ENCODE measurements at regions not wholly inside any gene's neighbourhood (a gene's known extent, or its start where the extent isn't known, plus 50 kb on each side); places are given as distances from the start of the nearest gene placed in this dataset.

DNA sequence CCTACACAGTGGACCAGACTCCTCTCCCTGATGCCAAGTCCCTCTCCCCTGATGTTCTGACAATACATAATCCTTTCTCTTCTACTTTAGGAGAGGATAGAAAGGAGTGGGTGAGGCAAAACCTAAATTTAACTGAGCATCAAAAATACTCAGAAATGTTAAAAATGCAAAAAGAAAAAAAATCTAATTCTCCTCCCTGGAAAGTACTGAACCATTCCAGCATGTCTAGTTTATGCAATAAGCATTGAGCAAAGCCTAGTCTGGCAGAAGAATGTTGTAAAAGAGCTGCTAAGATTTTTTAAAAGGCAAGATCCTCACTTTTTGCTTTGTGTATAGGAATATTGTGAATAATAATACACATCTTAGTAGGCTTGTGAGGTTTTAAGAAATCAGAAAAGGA is 116.6 kb upstream of the STXBP5 start:
- no peaks in the 10 kb centered on the region for H3K9me3 ChIP-seq (ENCODE audit: control insufficient read depth, low read length, poor library complexity, severe bottlenecking)
- H3K4me3 Mint-ChIP-seq, result no peak overlapping the region
- H3K4me1 Mint-ChIP-seq, result peaks cover 2% of the 10 kb centered on the region
- no peaks in the 10 kb centered on the region for H3K36me3 Mint-ChIP-seq (ENCODE audit: low read depth)
- no peak overlapping the region for H3K27ac Mint-ChIP-seq
- ATAC-seq (no peak), DNase-seq (no peak)
- H3K27me3 Mint-ChIP-seq, result peaks cover 9% of the 10 kb centered on the region

DNA sequence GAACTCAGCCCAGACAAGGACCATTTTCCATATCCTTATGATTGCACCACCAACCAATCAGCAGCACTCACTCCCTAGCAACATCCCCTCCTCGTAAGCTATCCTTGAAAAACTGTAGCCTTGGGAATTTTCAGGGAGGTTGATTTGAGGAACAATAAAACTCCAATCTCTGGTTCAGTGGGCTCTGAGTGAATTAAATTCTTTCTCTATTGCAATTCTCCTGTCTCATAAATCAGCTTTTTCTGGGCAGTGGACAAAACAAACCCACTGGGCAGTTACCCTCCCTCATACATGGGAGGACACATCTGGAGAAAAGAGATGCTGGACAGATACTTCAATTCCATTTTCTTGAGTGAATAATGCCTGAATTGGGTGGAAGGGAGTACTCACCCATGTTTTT is 115.4 kb upstream of the STXBP5 start:
- H3K27me3 Mint-ChIP-seq, result peaks cover 4% of the 10 kb centered on the region
- H3K36me3 Mint-ChIP-seq (ENCODE audit: low read depth), result no peaks in the 10 kb centered on the region
- no peaks in the 10 kb centered on the region for H3K9me3 ChIP-seq (ENCODE audit: control insufficient read depth, low read length, poor library complexity, severe bottlenecking)
- ATAC-seq, result no peak
- no peak for DNase-seq
- H3K4me1 Mint-ChIP-seq, result peaks cover 2% of the 10 kb centered on the region
- no peak overlapping the region for H3K4me3 Mint-ChIP-seq
- no peak overlapping the region for H3K27ac Mint-ChIP-seq

DNA sequence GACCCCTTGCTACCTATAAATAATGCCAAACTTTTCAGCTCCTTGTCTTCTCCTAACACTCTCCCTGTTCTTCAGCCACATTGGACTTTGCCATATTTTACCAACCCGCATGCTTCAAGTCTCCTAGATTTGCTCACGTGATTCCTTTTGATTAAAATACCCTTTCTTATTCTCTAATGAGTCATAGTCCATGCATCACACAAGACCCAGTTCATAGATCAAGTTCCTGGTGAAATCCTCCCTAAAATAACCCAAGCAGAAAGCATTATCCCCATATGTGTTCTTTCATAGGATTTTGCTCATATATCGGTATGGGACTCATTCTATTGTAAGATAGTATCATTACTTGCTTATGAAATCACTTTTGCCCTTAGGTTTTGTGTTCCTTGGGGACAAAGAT is 108.9 kb upstream of the STXBP5 start:
- no peaks in the 10 kb centered on the region for H3K4me1 Mint-ChIP-seq
- no peaks in the 10 kb centered on the region for H3K9me3 ChIP-seq (ENCODE audit: control insufficient read depth, low read length, poor library complexity, severe bottlenecking)
- H3K36me3 Mint-ChIP-seq (ENCODE audit: low read depth), result no peaks in the 10 kb centered on the region
- ATAC-seq (no peak), DNase-seq (no peak)
- no peak overlapping the region for H3K27ac Mint-ChIP-seq
- no peaks in the 10 kb centered on the region for H3K27me3 Mint-ChIP-seq
- no peak overlapping the region for H3K4me3 Mint-ChIP-seq

DNA sequence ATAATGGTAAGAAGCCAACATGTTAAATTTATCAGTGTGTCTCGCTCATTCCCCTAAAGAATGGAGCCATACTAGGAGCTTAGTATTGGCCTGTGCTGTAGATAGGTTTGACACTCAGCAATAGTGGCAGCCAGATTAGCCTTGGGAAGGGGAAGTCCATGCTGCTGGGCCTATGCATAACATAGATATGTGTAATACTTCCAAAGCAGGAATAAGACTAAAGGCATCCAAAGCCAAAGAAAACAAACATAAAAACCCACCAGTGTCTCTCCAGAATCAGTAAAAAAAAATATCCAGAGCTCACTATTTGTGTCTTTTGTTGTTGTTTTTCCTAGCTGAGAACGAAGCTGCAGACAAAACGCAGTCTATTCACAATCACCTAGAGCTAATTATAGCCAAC is 104.2 kb upstream of the STXBP5 start:
- no peaks in the 10 kb centered on the region for H3K9me3 ChIP-seq (ENCODE audit: control insufficient read depth, low read length, poor library complexity, severe bottlenecking)
- Mint-ChIP-seq H3K36me3 (ENCODE audit: low read depth) (peaks cover 3% of the 10 kb centered on the region), H3K27ac (no peak overlapping the region), H3K4me3 (no peak overlapping the region), H3K4me1 (peaks cover 11% of the 10 kb centered on the region), H3K27me3 (no peaks in the 10 kb centered on the region)
- no peak for ATAC-seq
- no peak for DNase-seq

DNA sequence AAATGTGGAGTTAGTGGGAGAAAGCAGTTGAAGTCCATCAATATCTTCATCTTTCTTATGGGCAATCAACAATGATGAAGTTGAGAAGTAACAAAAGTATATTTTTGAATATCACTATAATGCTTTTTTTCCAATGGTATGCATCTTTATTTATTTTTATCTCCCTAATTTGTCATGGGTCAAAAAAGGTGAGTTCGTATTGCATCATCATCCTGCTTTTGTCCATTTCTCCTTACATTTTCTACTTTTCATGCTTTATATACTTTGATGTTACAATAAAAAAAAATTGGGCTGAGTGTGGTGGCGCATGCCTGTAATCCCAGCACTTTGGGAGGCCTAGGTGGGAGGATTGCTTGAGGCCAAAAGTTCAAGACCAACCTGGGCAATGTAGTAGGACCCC is 101.2 kb upstream of the STXBP5 start:
- peaks cover 19% of the 10 kb centered on the region for H3K4me1 Mint-ChIP-seq
- H3K27me3 Mint-ChIP-seq, result no peaks in the 10 kb centered on the region
- H3K9me3 ChIP-seq (ENCODE audit: control insufficient read depth, low read length, poor library complexity, severe bottlenecking), result no peaks in the 10 kb centered on the region
- H3K36me3 Mint-ChIP-seq (ENCODE audit: low read depth), result peaks cover 3% of the 10 kb centered on the region
- DNase-seq (no peak), ATAC-seq (no peak)
- no peak overlapping the region for H3K27ac Mint-ChIP-seq
- H3K4me3 Mint-ChIP-seq, result no peak overlapping the region

DNA sequence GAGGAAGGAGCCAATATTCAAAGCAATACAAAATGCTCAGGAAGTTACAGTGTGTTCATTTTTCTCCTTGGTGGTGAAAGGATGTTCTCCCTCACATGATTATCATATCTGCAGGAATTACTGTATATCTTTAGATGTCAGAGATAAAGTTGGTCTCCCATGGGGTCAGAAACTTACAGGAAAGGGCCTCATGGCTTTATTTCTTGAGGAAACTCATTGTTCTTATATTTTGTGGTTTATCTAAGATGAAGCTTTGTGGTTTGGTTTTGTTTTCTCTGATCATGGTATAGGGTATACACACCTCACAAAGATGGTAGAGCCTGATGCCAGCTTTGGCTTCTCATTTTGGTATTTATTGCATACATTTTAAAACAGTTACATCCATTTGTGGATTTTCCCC is 100.5 kb upstream of the STXBP5 start:
- H3K4me3 Mint-ChIP-seq, result no peak overlapping the region
- peaks cover 3% of the 10 kb centered on the region for H3K36me3 Mint-ChIP-seq (ENCODE audit: low read depth)
- H3K9me3 ChIP-seq (ENCODE audit: control insufficient read depth, low read length, poor library complexity, severe bottlenecking), result no peaks in the 10 kb centered on the region
- no peak overlapping the region for H3K27ac Mint-ChIP-seq
- no peaks in the 10 kb centered on the region for H3K27me3 Mint-ChIP-seq
- ATAC-seq, result no peak
- DNase-seq, result no peak
- H3K4me1 Mint-ChIP-seq, result peaks cover 19% of the 10 kb centered on the region

DNA sequence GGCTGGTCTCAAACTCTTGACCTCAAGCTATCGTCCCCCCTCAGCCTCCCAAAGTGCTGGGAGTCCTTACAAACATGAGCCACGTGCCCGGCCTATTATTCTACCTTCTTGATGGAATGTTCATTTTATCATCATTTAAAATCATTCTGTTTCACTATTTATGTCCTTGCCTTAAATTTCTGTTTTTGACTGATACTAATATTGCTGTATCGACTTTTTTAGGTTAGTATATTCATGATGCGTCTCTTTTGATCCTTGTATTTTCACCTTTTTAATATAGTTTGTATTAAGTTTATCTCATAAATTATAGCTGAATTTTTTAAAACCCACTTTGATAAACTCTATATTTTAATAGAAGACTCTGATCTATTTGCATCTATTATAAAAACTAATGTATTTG is 98.4 kb upstream of the STXBP5 start:
- no peaks in the 10 kb centered on the region for H3K27me3 Mint-ChIP-seq
- no peak overlapping the region for H3K27ac Mint-ChIP-seq
- peaks cover 28% of the 10 kb centered on the region for H3K4me1 Mint-ChIP-seq
- H3K9me3 ChIP-seq (ENCODE audit: control insufficient read depth, low read length, poor library complexity, severe bottlenecking), result no peaks in the 10 kb centered on the region
- H3K36me3 Mint-ChIP-seq (ENCODE audit: low read depth), result peaks cover 3% of the 10 kb centered on the region
- DNase-seq, result no peak
- no peak overlapping the region for H3K4me3 Mint-ChIP-seq
- ATAC-seq, result no peak

DNA sequence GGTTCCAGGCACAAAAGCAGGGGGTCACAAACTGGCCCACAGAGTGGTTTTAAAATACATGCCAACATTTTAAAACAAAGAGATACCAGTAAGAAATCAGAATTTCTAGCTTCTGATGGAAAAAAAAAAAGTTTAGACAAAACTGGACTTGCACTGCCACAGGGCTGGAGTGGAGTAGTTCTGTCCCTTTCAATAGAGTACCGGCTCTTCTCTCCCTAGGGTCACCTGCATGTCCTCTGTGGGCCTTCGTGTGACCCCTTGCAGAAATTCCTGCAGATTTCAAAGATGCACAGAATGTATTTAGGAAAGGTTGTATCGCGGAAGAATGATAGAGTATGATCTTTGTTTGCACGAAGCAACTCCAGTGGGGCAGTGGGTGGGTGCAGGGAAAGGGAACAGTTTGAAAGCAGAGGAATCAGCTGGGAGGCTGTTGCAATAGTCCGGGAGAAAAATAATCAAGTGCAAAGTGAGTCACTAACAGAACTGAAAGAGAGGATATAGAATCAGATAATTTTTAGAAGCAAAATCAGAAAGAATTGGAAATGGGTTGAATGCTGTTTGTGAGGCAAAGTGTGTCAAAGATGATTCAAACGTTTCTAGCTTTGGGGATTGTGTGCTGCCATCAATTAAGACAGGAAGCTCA is 97.3 kb upstream of the STXBP5 start:
- no peak overlapping the region for H3K4me3 Mint-ChIP-seq
- no peak for DNase-seq
- peaks cover 3% of the 10 kb centered on the region for H3K36me3 Mint-ChIP-seq (ENCODE audit: low read depth)
- H3K4me1 Mint-ChIP-seq, result peaks cover 30% of the 10 kb centered on the region
- no peaks in the 10 kb centered on the region for H3K27me3 Mint-ChIP-seq
- no peaks in the 10 kb centered on the region for H3K9me3 ChIP-seq (ENCODE audit: control insufficient read depth, low read length, poor library complexity, severe bottlenecking)
- H3K27ac Mint-ChIP-seq, result no peak overlapping the region
- ATAC-seq, result no peak

DNA sequence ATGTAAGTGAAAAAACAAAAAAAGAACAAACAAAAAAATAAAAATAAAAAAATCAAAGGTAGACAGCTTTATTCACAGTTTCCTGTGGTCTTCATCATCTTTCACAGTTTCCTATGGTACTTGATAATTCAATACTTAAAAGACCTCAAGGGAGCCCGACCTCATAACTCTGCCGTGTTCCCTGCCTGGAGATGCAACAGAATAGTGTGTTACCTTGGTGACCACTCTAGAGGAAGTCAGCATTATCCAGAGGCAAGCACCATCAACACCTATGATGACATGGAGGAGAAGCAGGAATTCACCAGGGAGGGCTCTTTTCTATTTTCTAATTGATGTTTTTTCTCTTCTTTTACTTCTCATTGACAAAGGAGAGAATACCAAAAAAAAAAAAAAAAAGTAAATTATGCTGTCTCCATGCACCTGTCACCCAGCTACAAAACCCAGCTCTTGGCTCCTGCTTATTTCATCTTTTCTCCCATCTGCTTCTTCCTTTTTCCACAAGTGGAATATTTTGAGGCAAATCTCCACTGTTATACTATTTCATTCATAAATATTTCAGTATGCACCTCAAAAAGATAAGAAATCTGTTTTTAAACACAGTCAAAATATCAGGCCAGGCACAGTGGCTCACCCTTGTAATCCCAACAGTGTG is 95.8 kb upstream of the STXBP5 start:
- ATAC-seq (no peak), DNase-seq (no peak)
- Mint-ChIP-seq H3K27ac (no peak overlapping the region), H3K4me1 (peaks cover 28% of the 10 kb centered on the region), H3K36me3 (ENCODE audit: low read depth) (peaks cover 3% of the 10 kb centered on the region), H3K27me3 (no peaks in the 10 kb centered on the region), H3K4me3 (no peak overlapping the region)
- no peaks in the 10 kb centered on the region for H3K9me3 ChIP-seq (ENCODE audit: control insufficient read depth, low read length, poor library complexity, severe bottlenecking)

DNA sequence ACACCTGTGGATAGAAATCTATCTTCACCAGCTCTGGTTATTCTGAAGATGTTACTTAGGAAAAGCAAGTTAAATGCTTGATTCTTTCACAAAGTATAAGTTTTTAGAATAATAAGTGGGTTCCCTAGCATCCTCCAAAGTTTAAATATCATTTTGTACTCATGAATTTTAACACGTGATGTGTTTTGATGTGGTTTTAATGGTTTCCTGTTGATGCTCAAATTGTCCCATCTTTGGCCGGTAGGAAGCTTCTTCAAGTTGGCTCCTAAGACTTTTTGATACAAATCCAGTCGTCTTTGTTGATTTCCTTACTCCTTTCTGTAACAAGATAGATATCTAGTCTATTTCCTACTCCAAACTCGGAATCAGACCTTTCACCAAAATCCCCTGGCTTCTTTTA is 94.5 kb upstream of the STXBP5 start:
- Mint-ChIP-seq H3K27me3 (no peaks in the 10 kb centered on the region), H3K4me3 (peak overlapping the region; percentile 53), H3K36me3 (ENCODE audit: low read depth) (no peaks in the 10 kb centered on the region), H3K4me1 (peaks cover 19% of the 10 kb centered on the region), H3K27ac (peak overlapping the region; percentile 32)
- no peaks in the 10 kb centered on the region for H3K9me3 ChIP-seq (ENCODE audit: control insufficient read depth, low read length, poor library complexity, severe bottlenecking)
- DNase-seq, result no peak
- peak; percentile 55 for ATAC-seq

DNA sequence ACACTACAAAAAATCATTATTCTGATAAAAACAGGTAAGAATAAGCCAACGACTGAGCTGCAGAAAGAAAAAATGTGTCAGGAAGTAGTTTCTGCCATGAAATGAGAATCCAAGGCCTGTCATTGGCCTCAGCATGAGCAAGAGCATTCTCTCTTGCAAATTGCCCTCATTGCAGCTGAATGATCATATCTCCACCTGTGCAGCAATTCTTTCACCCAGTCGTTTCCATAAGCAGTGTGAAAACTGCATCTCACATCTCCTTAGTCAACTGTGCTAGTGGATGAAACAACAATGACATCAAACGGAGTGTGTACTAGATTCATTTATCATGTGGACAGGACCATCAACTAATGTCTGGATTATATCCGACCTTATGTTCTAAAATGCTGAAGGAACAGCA is 88.2 kb upstream of the STXBP5 start:
- Mint-ChIP-seq H3K27ac (no peak overlapping the region), H3K36me3 (ENCODE audit: low read depth) (peaks cover 3% of the 10 kb centered on the region), H3K4me1 (peaks cover 2% of the 10 kb centered on the region), H3K27me3 (peaks cover 14% of the 10 kb centered on the region), H3K4me3 (no peak overlapping the region)
- ATAC-seq (no peak), DNase-seq (no peak)
- no peaks in the 10 kb centered on the region for H3K9me3 ChIP-seq (ENCODE audit: control insufficient read depth, low read length, poor library complexity, severe bottlenecking)

DNA sequence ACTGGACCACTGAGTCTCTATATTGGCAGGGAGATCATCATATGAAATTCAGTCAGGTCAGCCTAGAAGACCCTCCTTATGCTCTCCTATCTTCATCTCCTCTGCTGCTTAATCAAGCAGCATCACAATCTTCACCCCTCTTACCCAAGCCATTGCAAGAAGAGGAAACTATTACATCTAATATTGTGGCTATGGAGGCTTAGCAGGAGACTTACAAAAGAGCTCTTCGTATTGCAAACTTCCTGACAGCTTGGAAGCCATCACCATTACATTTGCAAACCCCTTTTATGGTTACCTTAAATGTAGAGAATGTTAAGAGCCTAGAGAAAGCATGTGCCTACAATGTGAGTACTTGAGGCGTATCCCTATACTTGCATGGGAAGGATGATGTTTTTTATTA is 87.2 kb upstream of the STXBP5 start:
- ATAC-seq (no peak), DNase-seq (no peak)
- H3K9me3 ChIP-seq (ENCODE audit: control insufficient read depth, low read length, poor library complexity, severe bottlenecking), result no peaks in the 10 kb centered on the region
- Mint-ChIP-seq H3K27me3 (peaks cover 14% of the 10 kb centered on the region), H3K4me3 (no peak overlapping the region), H3K27ac (no peak overlapping the region), H3K36me3 (ENCODE audit: low read depth) (peaks cover 3% of the 10 kb centered on the region), H3K4me1 (no peaks in the 10 kb centered on the region)

DNA sequence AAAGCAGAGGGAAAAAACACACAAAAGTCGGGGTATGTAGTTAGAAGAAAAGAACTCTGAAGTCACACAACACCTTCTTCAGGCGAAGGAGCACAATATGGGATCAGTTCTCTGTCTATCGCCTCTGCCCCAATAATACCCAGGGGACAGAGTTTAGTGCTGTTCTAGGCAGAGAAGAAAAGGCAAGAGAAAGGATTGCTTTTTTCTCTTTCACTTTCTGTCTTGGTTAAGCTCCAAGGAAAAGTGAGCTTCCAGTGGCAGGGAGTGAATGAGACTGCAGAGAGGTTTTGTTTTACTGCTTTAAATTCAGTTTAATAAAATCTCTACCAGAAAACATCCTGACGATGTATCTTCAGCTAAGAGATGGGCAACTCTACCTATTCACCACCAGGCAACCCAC is 86.6 kb upstream of the STXBP5 start:
- H3K9me3 ChIP-seq (ENCODE audit: control insufficient read depth, low read length, poor library complexity, severe bottlenecking), result no peaks in the 10 kb centered on the region
- H3K36me3 Mint-ChIP-seq (ENCODE audit: low read depth), result peaks cover 3% of the 10 kb centered on the region
- no peak overlapping the region for H3K4me3 Mint-ChIP-seq
- ATAC-seq (no peak), DNase-seq (no peak)
- no peaks in the 10 kb centered on the region for H3K4me1 Mint-ChIP-seq
- H3K27ac Mint-ChIP-seq, result no peak overlapping the region
- peaks cover 14% of the 10 kb centered on the region for H3K27me3 Mint-ChIP-seq

DNA sequence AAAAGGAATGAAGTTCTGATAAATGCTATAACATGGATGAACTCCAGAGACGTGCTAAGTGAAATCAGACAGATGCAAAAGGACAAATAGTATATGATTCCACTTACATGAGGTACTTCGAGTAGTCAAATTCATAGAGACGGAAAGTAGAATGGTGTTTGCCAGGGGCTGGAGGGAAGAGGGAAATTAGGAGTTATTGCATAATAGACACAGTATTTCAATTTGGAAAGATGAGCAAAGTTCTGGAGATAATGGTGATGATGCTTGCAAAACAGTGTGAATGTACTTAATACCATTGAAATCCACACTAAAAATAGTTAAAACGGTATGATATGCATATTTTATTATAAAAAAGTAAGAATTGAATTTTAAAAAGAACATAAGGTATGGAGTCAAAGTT is 84.9 kb upstream of the STXBP5 start:
- H3K9me3 ChIP-seq (ENCODE audit: control insufficient read depth, low read length, poor library complexity, severe bottlenecking), result no peaks in the 10 kb centered on the region
- Mint-ChIP-seq H3K36me3 (ENCODE audit: low read depth) (peaks cover 4% of the 10 kb centered on the region), H3K4me3 (no peak overlapping the region), H3K4me1 (no peaks in the 10 kb centered on the region), H3K27ac (no peak overlapping the region), H3K27me3 (peaks cover 20% of the 10 kb centered on the region)
- DNase-seq (no peak), ATAC-seq (no peak)

Measured in T-helper 17 cell (primary cell).